B cell (primary cell): ENCODE measurements at regions not wholly inside any gene's neighbourhood (a gene's known extent, or its start where the extent isn't known, plus 50 kb on each side); places are given as distances from the start of the nearest gene placed in this dataset.

Source experiments
- ATAC-seq: fragments of 200-7000 bp; cut with Tn5 transposase; one replicate; pipeline ENCODE4 v1.10.0; 2021; ENCODE audit warnings: low read depth, mild to moderate bottlenecking, moderate number of reproducible peaks, moderate library complexity
- CTCF ChIA-PET: fragments of 350-600 bp; sonication (Branson Sonifier 250); formaldehyde crosslinking; loops from one replicate; lab custom pipeline; 2021; ENCODE audit warnings: antibody characterized with exemption, inconsistent platforms; lab: Charles Lee
- POLR2A ChIA-PET: fragments of 350-600 bp; sonication (Branson Sonifier 250); formaldehyde crosslinking; loops from one replicate; lab custom pipeline; 2021; ENCODE audit warnings: antibody characterized with exemption; lab: Charles Lee
- DNase-seq: peaks from one replicate; pipeline ENCODE4 v3.0.0; 2013
- H2AFZ ChIP-seq: 2 replicates; pipeline ENCODE4 v1.6.1; 2012; ENCODE audit warnings: mild to moderate bottlenecking, low read depth, low read length; ENCODE audit not compliant: insufficient read depth, poor library complexity, severe bottlenecking
- H3K27ac ChIP-seq, 2 donors: 1 replicate in 1 of 2; 2 replicates in 1 of 2; pipeline ENCODE4 v1.5.1; 2012 to 2013; ENCODE audit warnings: low read length in 2 of 2, mild to moderate bottlenecking in 2 of 2, moderate library complexity in 1 of 2
- H3K27me3 ChIP-seq, 4 experiments: fragments of 200-600 bp in 1 of 4; sonication (generic) in 1 of 4; replicated peaks in 1 of 4; 1 replicate in 2 of 4; 2 replicates in 2 of 4; pipeline versions ENCODE4 v1.6.1 to v1.7.0; 2013 to 2016; ENCODE audit warnings: low read length in 3 of 4, mild to moderate bottlenecking in 2 of 4, mixed read lengths in 1 of 4, moderate library complexity in 1 of 4; ENCODE audit not compliant: insufficient read depth in 4 of 4, control insufficient read depth in 3 of 4; ENCODE audit errors: control extremely low read depth in 1 of 4
- H3K36me3 ChIP-seq, 2 experiments: replicated peaks in 1 of 2; 1 replicate in 1 of 2; 2 replicates in 1 of 2; pipeline versions ENCODE4 v1.6.1 to v1.7.1; 2013; ENCODE audit warnings: low read length in 1 of 2; ENCODE audit not compliant: insufficient read depth in 2 of 2, control insufficient read depth in 1 of 2; ENCODE audit errors: control extremely low read depth in 1 of 2, extremely low read depth in 1 of 2
- H3K4me1 ChIP-seq, 2 donors: fragments of 200-600 bp in 1 of 2; sonication (generic) in 1 of 2; 1 replicate in 1 of 2; 2 replicates in 1 of 2; pipeline versions ENCODE4 v1.5.1 to v1.6.1; 2013 to 2017; ENCODE audit warnings: low read length in 2 of 2; ENCODE audit not compliant: control insufficient read depth in 2 of 2, insufficient read depth in 2 of 2
- H3K4me2 ChIP-seq: replicated peaks from 2 replicates; pipeline ENCODE3; 2012; ENCODE audit warnings: mild to moderate bottlenecking, low read depth, low read length; ENCODE audit not compliant: poor library complexity, severe bottlenecking
- H3K4me3 ChIP-seq, 5 experiments: fragments of 200-600 bp in 1 of 5; sonication (generic) in 1 of 5; 1 replicate in 3 of 5; 2 replicates in 2 of 5; pipeline versions ENCODE4 v1.5.1 to v1.7.0; 2011 to 2016; ENCODE audit warnings: low read length in 4 of 5, mild to moderate bottlenecking in 4 of 5, low read depth in 2 of 5, control low read depth in 1 of 5, moderate library complexity in 1 of 5; ENCODE audit not compliant: insufficient read depth in 1 of 5; ENCODE audit errors: control extremely low read depth in 1 of 5, extremely low read depth in 1 of 5
- H3K79me2 ChIP-seq: fragments of 200-600 bp; sonication (generic); one replicate; pipeline ENCODE4 v1.6.0; 2016; ENCODE audit warnings: low read length; ENCODE audit not compliant: control insufficient read depth, insufficient read depth
- H3K9ac ChIP-seq: fragments of 200-600 bp; sonication (generic); 2 replicates; pipeline ENCODE4 v1.6.1; 2017; ENCODE audit warnings: mild to moderate bottlenecking, low read length, moderate library complexity
- H3K9me3 ChIP-seq, 3 donors: one replicate each; pipeline versions ENCODE4 v1.6.1 to v1.7.1; 2013; ENCODE audit warnings: low read length in 2 of 3; ENCODE audit not compliant: control insufficient read depth in 2 of 3, insufficient read depth in 1 of 3; ENCODE audit errors: control extremely low read depth in 1 of 3
- H4K20me1 ChIP-seq: 2 replicates; pipeline ENCODE4 v1.6.0; 2012; ENCODE audit warnings: mild to moderate bottlenecking, low read length; ENCODE audit not compliant: insufficient read depth, control insufficient read depth, poor library complexity, severe bottlenecking
- H3K27ac Mint-ChIP-seq: one replicate; pipeline ENCODE4 v1.8.0; 2021; ENCODE audit warnings: mixed read lengths
- H3K27me3 Mint-ChIP-seq: one replicate; pipeline ENCODE4 v1.8.0; 2021; ENCODE audit warnings: mixed read lengths
- H3K4me1 Mint-ChIP-seq: one replicate; pipeline ENCODE4 v1.8.0; 2021; ENCODE audit warnings: mixed read lengths
- H3K4me3 Mint-ChIP-seq: one replicate; pipeline ENCODE4 v1.8.0; 2021; ENCODE audit warnings: mixed read lengths
- H3K9me3 Mint-ChIP-seq: one replicate; pipeline ENCODE4 v1.8.0; 2022; ENCODE audit warnings: mixed read lengths; ENCODE audit not compliant: insufficient read depth
- CTCF ChIP-seq: fragments of 200-600 bp; IDR thresholded peaks from one replicate; pipeline ENCODE4 v1.8.0; 2022; ENCODE audit warnings: antibody characterized with exemption, mild to moderate bottlenecking
- EZH2 ChIP-seq: IDR thresholded peaks from 2 replicates; pipeline ENCODE4 v1.6.1; 2012; ENCODE audit warnings: borderline replicate concordance, low read depth, mild to moderate bottlenecking, moderate library complexity, low read length; ENCODE audit not compliant: insufficient read depth, poor library complexity, severe bottlenecking
- WGBS: methylation state at CpG from one replicate; pipeline ENCODE4 v1.1.5; 2013; ENCODE audit warnings: missing lambda C conversion rate; ENCODE audit not compliant: insufficient coverage; 5-methylcytosine and 5-hydroxymethylcytosine counted together
- intact Hi-C: fragments of 100-400 bp; cut with micrococcal nuclease; formaldehyde crosslinking; loops from one replicate; pipeline ENCODE4 v1.10.0; 2022

GRCh38 chr15:95596496-95596895 is 734.0 kb upstream of the NR2F2 start:
- TF ChIP-seq EZH2: no peak
- no peak for TF ChIP-seq CTCF
- Histone ChIP-seq H3K9ac (no peak overlapping the region), H3K27ac (no peak overlapping the region), H3K4me2 (no peak overlapping the region), H4K20me1 (no peaks in the 10 kb centered on the region), H3K4me1 (no peaks in the 10 kb centered on the region), H3K36me3 (no peaks in the 10 kb centered on the region), H3K27me3 (no peaks in the 10 kb centered on the region), H3K79me2 (no peaks in the 10 kb centered on the region), H3K4me3 (no peak overlapping the region), H2AFZ (no peak overlapping the region), H3K9me3 (no peaks in the 10 kb centered on the region)
- H3K9me3 Mint-ChIP-seq: peaks cover 3% of the 10 kb centered on the region
- intact Hi-C loops: no loop called here
- WGBS: 73% methylated on average over 3 of the region's 6 CpGs
- no peak overlapping the region for H3K4me3 Mint-ChIP-seq
- no peak for DNase-seq
- CTCF ChIA-PET: no interaction called here
- H3K27me3 Mint-ChIP-seq: no peaks in the 10 kb centered on the region
- POLR2A ChIA-PET: no interaction called here
- no peak overlapping the region for H3K27ac Mint-ChIP-seq
- no peak for ATAC-seq
- H3K4me1 Mint-ChIP-seq: no peaks in the 10 kb centered on the region

GRCh38 chr15:95598251-95598855 is 732.1 kb upstream of the NR2F2 start:
- H3K9me3 ChIP-seq: no peaks in the 10 kb centered on the region
- 87% methylated on average over 5 of the region's 8 CpGs for WGBS
- CTCF ChIA-PET: interaction anchor here (0.7 kb wide), 1 partner anchor 10 kb away, joined by 3 read pairs; no protein-coding TSS in a partner anchor
- Mint-ChIP-seq H3K9me3 (peaks cover 3% of the 10 kb centered on the region), H3K4me3 (no peak overlapping the region), H3K4me1 (no peaks in the 10 kb centered on the region), H3K27me3 (no peaks in the 10 kb centered on the region), H3K27ac (no peak overlapping the region)
- intact Hi-C loops: no loop called here
- DNase-seq (no peak), ATAC-seq (no peak)
- no peak overlapping the region for H3K27ac ChIP-seq
- H4K20me1 ChIP-seq: no peaks in the 10 kb centered on the region
- no peaks in the 10 kb centered on the region for H3K36me3 ChIP-seq
- no peak for TF ChIP-seq EZH2
- POLR2A ChIA-PET: no interaction called here
- H3K27me3 ChIP-seq: no peaks in the 10 kb centered on the region
- H3K4me3 ChIP-seq: no peak overlapping the region
- H3K9ac ChIP-seq: no peak overlapping the region
- no peak overlapping the region for H2AFZ ChIP-seq
- no peaks in the 10 kb centered on the region for H3K4me1 ChIP-seq
- no peak overlapping the region for H3K4me2 ChIP-seq
- no peaks in the 10 kb centered on the region for H3K79me2 ChIP-seq
